ENCODE measurements at regions not wholly inside any gene's neighbourhood (a gene's known extent, or its start where the extent isn't known, plus 50 kb on each side); places are given as distances from the start of the nearest gene placed in this dataset.

DNA sequence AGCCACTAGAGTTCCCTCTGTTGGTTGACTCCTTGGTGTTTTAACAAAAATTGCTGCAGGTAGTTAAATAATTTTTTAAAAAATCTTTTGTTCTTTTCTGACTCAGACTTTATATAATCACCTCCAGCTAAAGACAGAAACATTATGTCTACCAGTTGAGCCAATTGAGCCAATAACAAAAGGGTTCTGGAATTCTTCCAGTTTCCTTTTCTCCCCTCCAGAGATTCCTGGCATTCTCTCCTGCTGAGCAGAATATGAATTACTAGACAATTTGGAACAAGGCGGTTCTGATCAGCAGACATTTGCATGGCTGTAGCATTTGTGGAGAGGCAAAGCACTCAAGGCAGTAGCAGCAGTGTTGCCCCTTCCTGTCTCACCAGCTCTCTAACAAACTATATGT, 144.0 kb upstream of the SLC35B3 start:
- TF ChIP-seq, protein P1, sequence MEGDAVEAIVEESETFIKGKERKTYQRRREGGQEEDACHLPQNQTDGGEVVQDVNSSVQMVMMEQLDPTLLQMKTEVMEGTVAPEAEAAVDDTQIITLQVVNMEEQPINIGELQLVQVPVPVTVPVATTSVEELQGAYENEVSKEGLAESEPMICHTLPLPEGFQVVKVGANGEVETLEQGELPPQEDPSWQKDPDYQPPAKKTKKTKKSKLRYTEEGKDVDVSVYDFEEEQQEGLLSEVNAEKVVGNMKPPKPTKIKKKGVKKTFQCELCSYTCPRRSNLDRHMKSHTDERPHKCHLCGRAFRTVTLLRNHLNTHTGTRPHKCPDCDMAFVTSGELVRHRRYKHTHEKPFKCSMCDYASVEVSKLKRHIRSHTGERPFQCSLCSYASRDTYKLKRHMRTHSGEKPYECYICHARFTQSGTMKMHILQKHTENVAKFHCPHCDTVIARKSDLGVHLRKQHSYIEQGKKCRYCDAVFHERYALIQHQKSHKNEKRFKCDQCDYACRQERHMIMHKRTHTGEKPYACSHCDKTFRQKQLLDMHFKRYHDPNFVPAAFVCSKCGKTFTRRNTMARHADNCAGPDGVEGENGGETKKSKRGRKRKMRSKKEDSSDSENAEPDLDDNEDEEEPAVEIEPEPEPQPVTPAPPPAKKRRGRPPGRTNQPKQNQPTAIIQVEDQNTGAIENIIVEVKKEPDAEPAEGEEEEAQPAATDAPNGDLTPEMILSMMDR (IDR thresholded peaks at IDR 0.05): no peak
- no peak for TF ChIP-seq POLR2A (IDR thresholded peaks at IDR 0.05)

Measured in uterus (tissue), 2 donors.